Colonic mucosa (tissue), 4 donors: ENCODE measurements at regions not wholly inside any gene's neighbourhood (a gene's known extent, or its start where the extent isn't known, plus 50 kb on each side); places are given as distances from the start of the nearest gene placed in this dataset.
"Not testable (repeated sequence)": the region's sequence is repeated elsewhere in the genome, so short reads cannot be mapped to it uniquely, and the experiment has no call there.

Experiments
- DNase-seq: peaks from one replicate; pipeline ENCODE4 v3.0.0-alpha.2; 2020
- H3K27ac ChIP-seq: fragments of 200-600 bp; one replicate; pipeline ENCODE4 v1.8.0; 2021
- H3K27me3 ChIP-seq: fragments of 200-600 bp; one replicate; pipeline ENCODE4 v1.8.0; 2021
- H3K36me3 ChIP-seq: fragments of 200-600 bp; one replicate; pipeline ENCODE4 v1.8.0; 2021
- H3K4me1 ChIP-seq: fragments of 200-600 bp; one replicate; pipeline ENCODE4 v1.8.0; 2021; ENCODE audit warnings: mild to moderate bottlenecking
- H3K4me3 ChIP-seq: fragments of 200-600 bp; one replicate; pipeline ENCODE4 v1.8.0; 2021
- H3K9ac ChIP-seq, 2 donors: one replicate each; pipeline ENCODE4 v1.7.0; 2013; ENCODE audit warnings: control low read depth in 2 of 2, low read depth in 2 of 2, low read length in 2 of 2
- H3K9me3 ChIP-seq: fragments of 200-600 bp; one replicate; pipeline ENCODE4 v1.8.0; 2021
- intact Hi-C: fragments of 100-400 bp; cut with DNase I; formaldehyde crosslinking; loops from one replicate; pipeline ENCODE4 v1.14.1; 2022
- TF ChIP-seq, protein P1 (sequence below): fragments of 200-600 bp; IDR thresholded peaks from one replicate; pipeline ENCODE4 v1.8.0; 2022; ENCODE audit warnings: antibody characterized with exemption, mild to moderate bottlenecking
- donor health status: healthy.
- donor health status: DM: no; HTN: no; CAD: no.
- donor health status: DM: no; HTN: no; CAD: no.

DNA sequence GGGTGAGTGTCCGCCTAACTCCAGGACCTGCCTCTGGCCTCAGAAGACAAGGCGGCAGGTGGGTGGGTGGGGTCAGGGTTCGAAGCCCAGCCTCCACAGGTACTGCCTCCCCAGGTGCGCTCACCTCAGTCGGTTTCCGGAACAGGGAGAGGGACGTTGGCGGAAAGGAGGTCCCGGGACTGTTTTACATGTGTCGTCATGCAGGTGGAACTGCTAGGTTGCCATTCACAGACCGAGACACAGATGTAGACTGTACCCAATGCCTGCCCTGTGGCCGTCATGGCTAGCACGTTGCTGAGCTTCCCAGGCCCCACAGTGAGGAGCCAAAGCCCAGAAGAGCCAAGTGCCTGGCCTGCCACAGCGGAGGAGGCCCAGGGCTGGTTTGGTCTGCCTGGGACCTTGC, 284.0 kb upstream of the HS6ST1 start:
- Histone ChIP-seq H3K27ac (no peak overlapping the region), H3K27me3 (no peaks in the 10 kb centered on the region), H3K9ac (no peak overlapping the region), H3K4me1 (no peaks in the 10 kb centered on the region), H3K36me3 (no peaks in the 10 kb centered on the region), H3K4me3 (no peak overlapping the region), H3K9me3 (no peaks in the 10 kb centered on the region)
- intact Hi-C loops, result no loop called here
- DNase-seq, result no peak
- TF ChIP-seq, protein P1, sequence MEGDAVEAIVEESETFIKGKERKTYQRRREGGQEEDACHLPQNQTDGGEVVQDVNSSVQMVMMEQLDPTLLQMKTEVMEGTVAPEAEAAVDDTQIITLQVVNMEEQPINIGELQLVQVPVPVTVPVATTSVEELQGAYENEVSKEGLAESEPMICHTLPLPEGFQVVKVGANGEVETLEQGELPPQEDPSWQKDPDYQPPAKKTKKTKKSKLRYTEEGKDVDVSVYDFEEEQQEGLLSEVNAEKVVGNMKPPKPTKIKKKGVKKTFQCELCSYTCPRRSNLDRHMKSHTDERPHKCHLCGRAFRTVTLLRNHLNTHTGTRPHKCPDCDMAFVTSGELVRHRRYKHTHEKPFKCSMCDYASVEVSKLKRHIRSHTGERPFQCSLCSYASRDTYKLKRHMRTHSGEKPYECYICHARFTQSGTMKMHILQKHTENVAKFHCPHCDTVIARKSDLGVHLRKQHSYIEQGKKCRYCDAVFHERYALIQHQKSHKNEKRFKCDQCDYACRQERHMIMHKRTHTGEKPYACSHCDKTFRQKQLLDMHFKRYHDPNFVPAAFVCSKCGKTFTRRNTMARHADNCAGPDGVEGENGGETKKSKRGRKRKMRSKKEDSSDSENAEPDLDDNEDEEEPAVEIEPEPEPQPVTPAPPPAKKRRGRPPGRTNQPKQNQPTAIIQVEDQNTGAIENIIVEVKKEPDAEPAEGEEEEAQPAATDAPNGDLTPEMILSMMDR, result no peak

DNA sequence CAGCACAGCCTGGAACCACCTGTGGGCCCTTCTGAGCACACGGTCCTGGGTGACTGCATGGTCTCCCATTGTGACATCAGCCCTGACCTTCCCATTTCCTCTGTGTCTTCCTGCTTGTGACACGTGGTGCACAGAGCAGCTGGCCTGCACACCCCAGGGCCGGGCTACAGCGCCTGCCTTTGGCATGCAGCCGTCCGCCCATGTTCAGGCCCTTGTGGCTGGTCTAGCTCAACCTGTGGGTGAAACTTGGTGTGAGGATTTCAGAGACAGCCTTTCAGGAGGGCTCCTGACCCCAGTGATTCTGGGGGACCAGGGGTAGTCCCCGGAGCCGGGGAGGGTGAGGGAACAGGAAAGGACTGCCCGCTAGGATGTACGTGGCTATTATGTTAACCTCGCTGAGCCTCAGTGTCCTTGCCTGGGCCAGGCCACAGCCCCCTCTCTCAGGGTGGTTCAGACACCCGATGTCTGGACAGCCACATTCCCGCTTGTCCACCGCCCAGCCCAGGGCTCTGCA, 284.8 kb upstream of the HS6ST1 start:
- Histone ChIP-seq H3K9me3 (no peaks in the 10 kb centered on the region), H3K36me3 (no peaks in the 10 kb centered on the region), H3K4me1 (no peaks in the 10 kb centered on the region), H3K9ac (no peak overlapping the region), H3K27ac (no peak overlapping the region), H3K4me3 (no peak overlapping the region), H3K27me3 (no peaks in the 10 kb centered on the region)
- TF ChIP-seq, protein P1, result no peak
- no peak for DNase-seq
- intact Hi-C loops, result no loop called here

DNA sequence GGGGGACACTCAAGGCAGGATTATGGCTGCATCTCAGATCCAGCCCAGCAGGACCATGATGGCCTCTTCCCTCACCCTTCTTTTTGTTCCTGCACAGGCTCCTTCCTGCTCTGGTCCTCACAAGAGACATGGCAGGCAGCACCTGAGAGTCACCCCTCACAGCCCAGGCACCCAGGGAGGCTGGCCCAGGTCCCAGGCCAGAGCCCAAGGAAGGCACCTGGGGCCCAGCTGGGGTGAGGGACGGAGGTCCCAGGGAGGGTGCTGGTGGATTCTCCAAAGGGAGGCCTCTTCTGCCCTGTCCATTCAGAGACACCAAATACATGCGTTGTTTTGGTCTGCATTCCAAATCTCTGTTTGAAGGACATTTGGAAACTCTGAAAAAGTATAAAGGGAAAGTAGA, 285.4 kb upstream of the HS6ST1 start:
- no peaks in the 10 kb centered on the region for H3K9me3 ChIP-seq
- TF ChIP-seq, protein P1, result no peak
- intact Hi-C loops, result no loop called here
- no peak overlapping the region for H3K27ac ChIP-seq
- H3K27me3 ChIP-seq, result no peaks in the 10 kb centered on the region
- H3K4me3 ChIP-seq, result no peak overlapping the region
- no peaks in the 10 kb centered on the region for H3K4me1 ChIP-seq
- H3K36me3 ChIP-seq, result no peaks in the 10 kb centered on the region
- H3K9ac ChIP-seq, result no peak overlapping the region
- no peak for DNase-seq

- H3K9ac ChIP-seq, H3K4me3 ChIP-seq, DNase-seq, intact Hi-C loops, H3K27me3 ChIP-seq, H3K36me3 ChIP-seq, H3K9me3 ChIP-seq, H3K27ac ChIP-seq, H3K4me1 ChIP-seq: not testable (repeated sequence)
Observed at GRCh38 chr2:128604581-128604980, 285.9 kb upstream of the HS6ST1 start.

DNA sequence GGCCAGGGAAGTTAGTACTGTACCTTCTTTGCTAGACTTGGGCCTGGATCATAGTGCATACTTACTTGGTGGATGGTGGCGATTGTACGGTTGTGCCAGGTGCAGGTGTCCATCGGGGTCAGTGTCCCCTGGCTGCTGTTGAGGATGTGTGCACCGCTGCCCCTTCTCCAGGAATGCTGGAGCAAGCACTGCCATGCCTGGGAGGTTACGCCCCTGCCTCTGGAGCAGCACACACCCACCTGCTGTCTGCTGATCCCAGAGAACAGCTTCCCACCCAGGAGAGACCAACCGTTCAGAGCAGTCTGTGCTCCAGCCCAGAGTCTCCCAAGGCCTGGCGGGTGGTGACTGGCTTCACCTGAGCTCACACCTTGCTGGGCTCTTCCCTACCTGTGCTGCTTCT, 286.8 kb upstream of the HS6ST1 start:
- DNase-seq, result no peak
- no peak overlapping the region for H3K4me3 ChIP-seq
- intact Hi-C loops, result no loop called here
- TF ChIP-seq, protein P1, result no peak
- H3K27me3 ChIP-seq, result no peaks in the 10 kb centered on the region
- no peaks in the 10 kb centered on the region for H3K36me3 ChIP-seq
- H3K4me1 ChIP-seq, result no peaks in the 10 kb centered on the region
- H3K27ac ChIP-seq, result no peak overlapping the region
- H3K9ac ChIP-seq, result no peak overlapping the region
- H3K9me3 ChIP-seq, result no peaks in the 10 kb centered on the region

GRCh38 chr2:128605931-128606330, 287.3 kb upstream of the HS6ST1 start:
- H3K4me3 ChIP-seq, result no peak overlapping the region
- no peak for DNase-seq
- no peak overlapping the region for H3K9ac ChIP-seq
- intact Hi-C loops, result no loop called here
- TF ChIP-seq, protein P1, result no peak
- no peaks in the 10 kb centered on the region for H3K36me3 ChIP-seq
- no peaks in the 10 kb centered on the region for H3K27me3 ChIP-seq
- no peaks in the 10 kb centered on the region for H3K9me3 ChIP-seq
- H3K27ac ChIP-seq, result no peak overlapping the region
- no peaks in the 10 kb centered on the region for H3K4me1 ChIP-seq
